ENCODE measurements at regions not wholly inside any gene's neighbourhood (a gene's known extent, or its start where the extent isn't known, plus 50 kb on each side); places are given as distances from the start of the nearest gene placed in this dataset.

DNA sequence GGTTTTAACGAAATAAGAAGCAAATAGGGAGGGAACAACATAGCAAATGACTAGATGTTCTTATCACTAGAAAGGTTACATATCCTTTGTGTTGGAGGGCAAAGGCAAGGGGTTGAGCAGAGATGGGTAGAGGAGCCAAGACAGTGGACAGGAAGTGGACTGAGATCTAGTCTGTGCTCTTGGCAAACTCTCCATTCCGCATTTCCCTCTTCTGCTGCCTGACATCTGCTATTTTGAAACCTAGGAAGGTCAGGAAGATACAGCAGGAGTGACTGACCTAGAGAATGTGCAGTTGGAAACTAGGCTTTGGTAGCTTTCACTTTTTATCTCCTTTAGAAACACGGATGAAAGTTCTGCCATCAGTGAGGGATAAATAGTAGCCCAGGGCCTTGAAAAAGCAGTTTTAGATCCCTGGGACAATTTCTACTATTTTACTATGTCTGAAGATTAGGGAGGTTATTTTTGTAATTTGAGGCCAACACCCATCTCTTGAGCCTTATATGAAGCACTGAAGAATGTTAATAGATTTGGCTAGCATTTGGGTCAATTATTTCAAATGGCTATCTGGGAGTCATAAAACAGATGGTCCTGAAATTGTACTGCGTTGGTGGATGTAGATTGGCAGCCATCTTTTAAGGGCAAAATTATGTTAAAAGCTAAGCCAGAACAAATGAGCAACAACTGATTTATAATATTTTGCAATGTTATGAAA, 410.3 kb downstream of the PCNX1 start:
- Histone ChIP-seq H2AFZ (ENCODE audit: low read length) (no peak overlapping the region), H3T11ph (ENCODE audit: low read length) (no peak overlapping the region), H3K23me2 (ENCODE audit: insufficient read length, low read depth, low read length, poor library complexity, severe bottlenecking) (peaks cover 10% of the 10 kb centered on the region), H3K9ac (ENCODE audit: extremely low read depth, insufficient read length, low read length) (no peak overlapping the region), H3K4me1 (ENCODE audit: insufficient read depth, low read length) (no peaks in the 10 kb centered on the region), H3K27me3 (ENCODE audit: insufficient read depth, low read length) (no peaks in the 10 kb centered on the region), H2BK5ac (ENCODE audit: insufficient read length, low read length) (no peak overlapping the region), H2BK20ac (ENCODE audit: low read depth, low read length, poor library complexity, severe bottlenecking) (no peak overlapping the region), H3K56ac (ENCODE audit: insufficient read length, low read depth, low read length) (no peak overlapping the region), H2BK15ac (ENCODE audit: low read depth, low read length) (no peak overlapping the region), H4K5ac (ENCODE audit: insufficient read length, low read depth, low read length) (no peak overlapping the region), H3K4me2 (ENCODE audit: insufficient read depth, insufficient read length, low read length) (no peak overlapping the region), H2BK120ac (ENCODE audit: low read depth, low read length, poor library complexity, severe bottlenecking) (peak overlapping the region; percentile 41), H3K79me1 (ENCODE audit: insufficient read depth, low read depth, low read length, poor library complexity, severe bottlenecking) (no peaks in the 10 kb centered on the region), H4K8ac (replicated peaks; ENCODE audit: insufficient read length, low read depth, low read length) (no peak overlapping the region), H3K79me2 (ENCODE audit: insufficient read depth, low read length) (peaks cover under 1% of the 10 kb centered on the region; the same call in 1 of the 2 replicates), H3K18ac (ENCODE audit: insufficient read length, low read depth, low read length) (no peak overlapping the region), H2AK5ac (ENCODE audit: insufficient read length, low read length) (no peak overlapping the region), H2BK12ac (ENCODE audit: insufficient read length, low read depth, low read length) (no peak overlapping the region), H3K27ac (ENCODE audit: insufficient read length, low read depth, low read length) (no peak overlapping the region), H3K9me3 (ENCODE audit: control insufficient read depth, low read depth, low read length) (no peaks in the 10 kb centered on the region), H4K91ac (ENCODE audit: insufficient read length, low read depth, low read length) (no peak overlapping the region), H3K4ac (ENCODE audit: low read depth, low read length) (no peak overlapping the region), H3K23ac (ENCODE audit: insufficient read length, low read depth, low read length) (no peak overlapping the region), H4K20me1 (ENCODE audit: control insufficient read depth, insufficient read depth, insufficient read length) (no peaks in the 10 kb centered on the region), H3K14ac (ENCODE audit: insufficient read depth, low read length) (no peak overlapping the region)
- Mint-ChIP-seq H3K4me1 (peaks cover 18 to 21% of the 10 kb centered on the region in 2 experiments), H3K27me3 (ENCODE audit: low read depth) (no peaks in the 10 kb centered on the region; the same call in 1 of the 2 replicates), H3K36me3 (ENCODE audit: insufficient read depth in 1 of 3, low read depth in 3 of 3) (peaks cover 0 to 4% (median 1%) of the 10 kb centered on the region in 3 experiments; a peak in 2 of 7 replicates), H3K9me3 (peaks cover 0 to 2% of the 10 kb centered on the region in 2 experiments; a peak in 3 of 5 replicates), H3K27ac (no peak overlapping the region), H3K4me3 (no peak overlapping the region)
- TF ChIP-seq, protein P1, sequence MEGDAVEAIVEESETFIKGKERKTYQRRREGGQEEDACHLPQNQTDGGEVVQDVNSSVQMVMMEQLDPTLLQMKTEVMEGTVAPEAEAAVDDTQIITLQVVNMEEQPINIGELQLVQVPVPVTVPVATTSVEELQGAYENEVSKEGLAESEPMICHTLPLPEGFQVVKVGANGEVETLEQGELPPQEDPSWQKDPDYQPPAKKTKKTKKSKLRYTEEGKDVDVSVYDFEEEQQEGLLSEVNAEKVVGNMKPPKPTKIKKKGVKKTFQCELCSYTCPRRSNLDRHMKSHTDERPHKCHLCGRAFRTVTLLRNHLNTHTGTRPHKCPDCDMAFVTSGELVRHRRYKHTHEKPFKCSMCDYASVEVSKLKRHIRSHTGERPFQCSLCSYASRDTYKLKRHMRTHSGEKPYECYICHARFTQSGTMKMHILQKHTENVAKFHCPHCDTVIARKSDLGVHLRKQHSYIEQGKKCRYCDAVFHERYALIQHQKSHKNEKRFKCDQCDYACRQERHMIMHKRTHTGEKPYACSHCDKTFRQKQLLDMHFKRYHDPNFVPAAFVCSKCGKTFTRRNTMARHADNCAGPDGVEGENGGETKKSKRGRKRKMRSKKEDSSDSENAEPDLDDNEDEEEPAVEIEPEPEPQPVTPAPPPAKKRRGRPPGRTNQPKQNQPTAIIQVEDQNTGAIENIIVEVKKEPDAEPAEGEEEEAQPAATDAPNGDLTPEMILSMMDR (conservative IDR thresholded peaks at IDR 0.05) = no peak
- no CpG with 5 or more reads among the region's 4 CpGs for WGBS (ENCODE audit: extremely low coverage, insufficient read length, low lambda C conversion rate)
- no peak for DNase-seq
